Brain microvascular endothelial cell (primary cell): ENCODE measurements at regions not wholly inside any gene's neighbourhood (a gene's known extent, or its start where the extent isn't known, plus 50 kb on each side); places are given as distances from the start of the nearest gene placed in this dataset.

Source experiments
- DNase-seq: peaks from one replicate; pipeline ENCODE4 v3.0.0-alpha.2; 2020
- H3K27ac ChIP-seq: fragments of 250-450 bp; sonication (Bioruptor Pico); 2 replicates; pipeline ENCODE4 v1.5.1; 2020; ENCODE audit warnings: mild to moderate bottlenecking, moderate library complexity
- H3K27me3 ChIP-seq: fragments of 250-450 bp; sonication (Bioruptor Pico); replicated peaks from 2 replicates; pipeline ENCODE4 v1.5.1; 2020; ENCODE audit warnings: mild to moderate bottlenecking
- H3K36me3 ChIP-seq: fragments of 250-450 bp; sonication (Bioruptor Pico); replicated peaks from 2 replicates; pipeline ENCODE4 v1.5.1; 2020; ENCODE audit warnings: mild to moderate bottlenecking
- H3K4me3 ChIP-seq: 2 replicates; pipeline ENCODE4 v1.5.1; 2011; ENCODE audit warnings: low read depth, mild to moderate bottlenecking, control low read depth, low read length, moderate library complexity
- in situ Hi-C: cut with HindIII; loops from 2 replicates; pipeline ENCODE4 v1.10.0; 2017; ENCODE audit warnings: low sequenced_read_pairs, low pct_ligation_motif_present
- TF ChIP-seq, protein P1 (sequence below): IDR thresholded peaks from 2 replicates; pipeline ENCODE4 v1.5.1; 2011; ENCODE audit warnings: low read depth, mild to moderate bottlenecking, moderate library complexity, low read length, control low read depth, inconsistent platforms; ENCODE audit errors: missing control alignments

DNA sequence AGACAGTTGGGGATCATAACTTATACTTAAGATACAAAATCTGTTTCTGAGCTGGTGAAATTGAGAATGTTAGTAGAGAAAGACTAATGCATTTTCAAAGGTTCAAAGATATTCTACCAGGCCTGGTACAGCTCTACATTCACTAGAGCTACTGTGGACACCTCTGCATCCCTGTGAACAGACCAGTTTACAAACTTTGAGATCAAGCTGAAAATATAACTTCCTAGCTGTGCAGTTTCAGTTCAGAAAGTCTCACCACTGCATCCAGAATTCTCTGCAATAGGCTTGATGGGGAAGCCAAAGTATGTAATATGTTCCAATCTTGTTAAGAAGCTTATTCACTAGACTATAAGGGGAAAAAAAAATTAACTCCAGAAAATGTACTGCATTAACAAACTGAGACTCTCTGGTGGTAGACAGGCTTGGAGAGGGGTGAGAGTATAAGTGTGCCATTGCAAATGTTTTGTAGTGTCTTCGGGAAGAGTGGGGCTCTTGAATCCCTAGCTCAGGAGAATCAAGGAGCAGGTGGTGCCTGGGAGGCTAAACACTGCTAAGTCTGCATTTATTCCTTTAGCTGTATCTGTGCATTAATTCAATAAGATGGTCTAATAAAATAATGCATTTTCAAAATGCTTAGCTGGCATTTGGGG is 671.9 kb downstream of the NR2F1-AS1 start:
- Histone ChIP-seq H3K27ac (no peak overlapping the region), H3K36me3 (no peaks in the 10 kb centered on the region), H3K27me3 (no peaks in the 10 kb centered on the region), H3K4me3 (no peak overlapping the region)
- TF ChIP-seq, protein P1, sequence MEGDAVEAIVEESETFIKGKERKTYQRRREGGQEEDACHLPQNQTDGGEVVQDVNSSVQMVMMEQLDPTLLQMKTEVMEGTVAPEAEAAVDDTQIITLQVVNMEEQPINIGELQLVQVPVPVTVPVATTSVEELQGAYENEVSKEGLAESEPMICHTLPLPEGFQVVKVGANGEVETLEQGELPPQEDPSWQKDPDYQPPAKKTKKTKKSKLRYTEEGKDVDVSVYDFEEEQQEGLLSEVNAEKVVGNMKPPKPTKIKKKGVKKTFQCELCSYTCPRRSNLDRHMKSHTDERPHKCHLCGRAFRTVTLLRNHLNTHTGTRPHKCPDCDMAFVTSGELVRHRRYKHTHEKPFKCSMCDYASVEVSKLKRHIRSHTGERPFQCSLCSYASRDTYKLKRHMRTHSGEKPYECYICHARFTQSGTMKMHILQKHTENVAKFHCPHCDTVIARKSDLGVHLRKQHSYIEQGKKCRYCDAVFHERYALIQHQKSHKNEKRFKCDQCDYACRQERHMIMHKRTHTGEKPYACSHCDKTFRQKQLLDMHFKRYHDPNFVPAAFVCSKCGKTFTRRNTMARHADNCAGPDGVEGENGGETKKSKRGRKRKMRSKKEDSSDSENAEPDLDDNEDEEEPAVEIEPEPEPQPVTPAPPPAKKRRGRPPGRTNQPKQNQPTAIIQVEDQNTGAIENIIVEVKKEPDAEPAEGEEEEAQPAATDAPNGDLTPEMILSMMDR = no peak
- no peak for DNase-seq
- in situ Hi-C loops = no loop called here

GRCh38 chr5:92907938-92908606 is 672.9 kb downstream of the NR2F1-AS1 start:
- DNase-seq = peak; percentile 9
- no peaks in the 10 kb centered on the region for H3K36me3 ChIP-seq
- TF ChIP-seq, protein P1 = no peak
- in situ Hi-C loops = no loop called here
- H3K4me3 ChIP-seq = no peak overlapping the region
- no peak overlapping the region for H3K27ac ChIP-seq
- no peaks in the 10 kb centered on the region for H3K27me3 ChIP-seq

DNA sequence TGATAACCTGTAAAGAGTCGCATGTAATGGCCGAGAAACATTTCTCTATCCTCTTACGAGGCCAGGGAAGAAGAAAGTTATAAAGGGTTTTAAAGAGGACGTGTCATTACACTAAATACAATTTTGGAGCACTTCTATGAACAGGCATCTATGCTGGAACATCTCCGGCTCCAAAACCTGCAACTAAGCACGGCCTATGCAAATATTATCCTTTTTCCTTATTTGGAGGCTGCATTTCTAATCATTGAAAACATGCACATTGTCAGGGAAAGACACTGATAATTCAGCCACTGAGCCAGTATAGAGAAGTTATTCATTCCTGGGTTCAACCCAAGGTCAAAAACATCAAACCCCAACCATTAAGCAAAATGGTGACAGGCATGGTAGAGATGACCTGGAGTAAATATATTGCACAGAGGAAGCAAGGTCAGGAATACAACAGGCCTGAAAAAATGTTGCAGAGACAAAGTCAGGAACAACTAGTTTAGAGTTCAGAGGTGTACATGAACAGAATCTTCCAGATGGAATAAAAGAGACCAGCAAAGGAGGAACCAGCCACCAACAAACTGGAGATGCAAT is 674.1 kb downstream of the NR2F1-AS1 start:
- no peak for DNase-seq
- in situ Hi-C loops = no loop called here
- H3K27ac ChIP-seq = no peak overlapping the region
- H3K36me3 ChIP-seq = no peaks in the 10 kb centered on the region
- H3K27me3 ChIP-seq = no peaks in the 10 kb centered on the region
- TF ChIP-seq, protein P1 = no peak
- no peak overlapping the region for H3K4me3 ChIP-seq

DNA sequence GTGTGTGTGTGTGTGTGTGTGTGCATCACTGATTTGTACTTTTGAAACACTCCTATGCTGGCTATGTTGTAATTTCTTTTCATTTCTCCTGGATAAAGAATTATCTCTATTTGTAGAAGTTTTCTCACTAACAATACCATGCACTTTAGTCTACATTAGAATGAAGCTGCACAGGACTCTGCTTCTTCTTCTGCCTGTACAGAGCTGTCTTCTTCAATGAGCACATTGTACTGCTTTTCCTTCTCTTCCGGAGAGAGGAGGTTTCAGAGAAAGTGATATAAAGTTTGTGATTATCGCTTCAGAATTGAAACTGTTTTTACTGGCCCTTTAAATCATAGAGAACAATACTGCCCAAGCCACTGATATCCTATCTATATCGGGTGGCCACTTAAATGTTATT is 677.0 kb downstream of the NR2F1-AS1 start:
- no peak for DNase-seq
- Histone ChIP-seq H3K27ac (no peak overlapping the region), H3K36me3 (no peaks in the 10 kb centered on the region), H3K27me3 (no peaks in the 10 kb centered on the region), H3K4me3 (no peak overlapping the region)
- TF ChIP-seq, protein P1 = no peak
- in situ Hi-C loops = no loop called here

DNA sequence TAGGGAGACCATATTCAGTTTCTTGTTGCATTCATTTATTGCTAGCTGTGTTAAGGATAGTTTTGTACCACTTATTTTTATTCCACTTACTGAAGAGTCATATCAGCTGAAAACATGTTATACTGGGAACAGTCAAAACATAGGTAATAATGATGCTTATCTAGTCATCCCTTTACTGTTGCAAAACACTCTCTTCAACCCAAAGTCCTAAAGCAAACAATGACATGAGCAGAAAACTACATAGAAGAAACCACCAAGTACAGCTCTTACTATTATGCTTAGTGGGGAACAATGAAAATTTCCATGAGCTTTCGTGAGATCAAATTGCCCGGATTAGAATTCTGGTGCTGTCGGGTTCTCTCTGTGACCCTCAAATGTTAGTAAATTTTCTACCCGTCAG is 681.4 kb downstream of the NR2F1-AS1 start:
- in situ Hi-C loops = no loop called here
- no peak overlapping the region for H3K4me3 ChIP-seq
- H3K27ac ChIP-seq = no peak overlapping the region
- no peaks in the 10 kb centered on the region for H3K36me3 ChIP-seq
- DNase-seq = no peak
- no peaks in the 10 kb centered on the region for H3K27me3 ChIP-seq
- TF ChIP-seq, protein P1 = no peak
